Umbilical cord (tissue), 1 donor: ENCODE measurements at regions not wholly inside any gene's neighbourhood (a gene's known extent, or its start where the extent isn't known, plus 50 kb on each side); places are given as distances from the start of the nearest gene placed in this dataset.
A peak's percentile ranks its signal among the peaks of the same experiment; 100 is the strongest.
"Not testable (repeated sequence)": the region's sequence is repeated elsewhere in the genome, so short reads cannot be mapped to it uniquely, and the experiment has no call there.

Experiments used
- DNase-seq: peaks from one replicate; pipeline ENCODE4 v3.0.0-alpha.2; 2015; ENCODE audit warnings: low spot score

GRCh38 chr3:20340324-20340928 is 154.4 kb upstream of the SGO1 start:
- peak; percentile 87 for DNase-seq

- no peak for DNase-seq
Measured at GRCh38 chr3:20336572-20336971, 150.6 kb upstream of the SGO1 start.

GRCh38 chr3:20334842-20335241 is 148.8 kb upstream of the SGO1 start:
- no peak for DNase-seq

- no peak for DNase-seq
Measured at GRCh38 chr3:20327889-20328288, 141.9 kb upstream of the SGO1 start.

GRCh38 chr3:20326541-20326940 is 140.5 kb upstream of the SGO1 start:
- peak; percentile 11 for DNase-seq

- no peak for DNase-seq
Measured at GRCh38 chr3:20325563-20325962, 139.6 kb upstream of the SGO1 start.

- no peak for DNase-seq
Measured at GRCh38 chr3:20324664-20325478, 138.9 kb upstream of the SGO1 start.

- DNase-seq: no peak
Measured at GRCh38 chr3:20323307-20323927, 137.4 kb upstream of the SGO1 start.

- no peak for DNase-seq
Measured at GRCh38 chr3:20322085-20322484, 136.1 kb upstream of the SGO1 start.

- no peak for DNase-seq
Measured at GRCh38 chr3:20321391-20322047, 135.5 kb upstream of the SGO1 start.

- DNase-seq: no peak
Measured at GRCh38 chr3:20320489-20320888, 134.5 kb upstream of the SGO1 start.

GRCh38 chr3:20319551-20319950 is 133.5 kb upstream of the SGO1 start:
- DNase-seq: no peak

- no peak for DNase-seq
Measured at GRCh38 chr3:20317616-20318015, 131.6 kb upstream of the SGO1 start.

- no peak for DNase-seq
Measured at GRCh38 chr3:20316238-20316637, 130.2 kb upstream of the SGO1 start.

- peak; percentile 71 for DNase-seq
Measured at GRCh38 chr3:20310629-20311028, 124.6 kb upstream of the SGO1 start.

GRCh38 chr3:20307383-20307782 is 121.4 kb upstream of the SGO1 start:
- DNase-seq: no peak

- no peak for DNase-seq
Measured at GRCh38 chr3:20305647-20306046, 119.6 kb upstream of the SGO1 start.

- DNase-seq: no peak
Measured at GRCh38 chr3:20302766-20303165, 116.8 kb upstream of the SGO1 start.

GRCh38 chr3:20288050-20288449 is 102.0 kb upstream of the SGO1 start:
- no peak for DNase-seq

- DNase-seq: no peak
Measured at GRCh38 chr3:20280257-20280656, 94.3 kb upstream of the SGO1 start.

- not testable (repeated sequence) for DNase-seq
Measured at GRCh38 chr3:20265977-20266376, 80.0 kb upstream of the SGO1 start.

- no peak for DNase-seq
Measured at GRCh38 chr3:20264900-20265567, 79.0 kb upstream of the SGO1 start.
